NCI-H510A treated with DMSO at 0.1 percent for 48 hours (cell line): ENCODE measurements at regions not wholly inside any gene's neighbourhood (a gene's known extent, or its start where the extent isn't known, plus 50 kb on each side); places are given as distances from the start of the nearest gene placed in this dataset.
"Not testable (repeated sequence)": the region's sequence is repeated elsewhere in the genome, so short reads cannot be mapped to it uniquely, and the experiment has no call there.

Experiments used
- DNase-seq: peaks from one replicate; lab custom pipeline; 2025; lab: John Stamatoyannopoulos, UW

DNA sequence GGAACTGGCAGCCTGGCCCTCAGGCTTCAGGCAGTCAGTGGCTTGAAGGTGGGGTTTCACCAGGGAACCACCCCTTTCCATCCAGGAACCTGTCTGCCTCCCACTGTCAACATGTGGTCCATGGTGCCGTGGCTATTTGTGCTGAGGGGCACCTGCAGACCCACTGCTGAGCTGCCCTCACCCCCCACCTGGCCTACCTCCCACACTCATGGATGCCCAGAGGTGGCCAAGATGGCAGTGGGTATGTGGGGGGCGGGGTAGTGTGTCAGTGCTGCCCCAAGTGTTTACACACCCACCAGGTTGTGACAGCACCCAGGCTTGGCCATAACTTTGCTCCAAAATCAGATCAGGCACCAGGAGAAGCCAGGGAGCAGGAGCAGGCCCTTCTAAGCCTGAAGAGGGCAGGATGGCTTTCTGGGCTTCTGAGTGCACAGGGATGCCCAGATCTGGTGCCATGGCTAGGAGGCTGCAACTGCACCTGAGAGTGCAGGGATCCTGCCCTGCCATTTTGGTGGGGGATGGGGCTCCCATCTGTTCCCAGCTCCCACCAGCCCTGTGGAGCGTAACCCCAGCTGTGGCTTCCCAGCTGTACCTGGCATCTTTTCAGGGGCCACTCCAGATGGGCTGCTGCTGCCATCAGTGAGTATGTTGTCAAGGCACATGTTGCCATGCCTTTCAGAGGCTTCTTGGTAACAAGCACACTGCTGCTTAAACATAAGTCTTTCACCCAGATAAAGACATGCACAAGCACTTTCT, 263.9 kb downstream of the LRIG3 start:
- DNase-seq, result no peak

DNA sequence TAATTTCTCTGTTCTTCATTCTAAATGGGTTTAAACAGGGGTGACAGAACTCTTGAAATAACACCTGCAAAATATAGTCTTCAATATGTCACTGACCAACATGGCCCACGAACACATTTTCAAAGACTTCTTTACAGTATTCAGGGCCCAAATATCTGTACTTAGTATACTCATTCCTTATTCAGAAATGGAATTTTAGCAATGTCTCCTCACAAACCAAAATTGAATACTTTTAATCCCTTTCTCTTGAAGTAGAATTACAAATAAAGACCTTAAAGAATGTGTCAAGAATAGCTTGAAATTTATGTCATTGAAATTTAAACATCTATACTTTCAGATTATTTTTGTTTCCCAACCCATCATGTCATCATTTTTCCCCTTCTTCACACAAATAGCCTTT, 263.1 kb downstream of the LRIG3 start:
- DNase-seq, result no peak

DNA sequence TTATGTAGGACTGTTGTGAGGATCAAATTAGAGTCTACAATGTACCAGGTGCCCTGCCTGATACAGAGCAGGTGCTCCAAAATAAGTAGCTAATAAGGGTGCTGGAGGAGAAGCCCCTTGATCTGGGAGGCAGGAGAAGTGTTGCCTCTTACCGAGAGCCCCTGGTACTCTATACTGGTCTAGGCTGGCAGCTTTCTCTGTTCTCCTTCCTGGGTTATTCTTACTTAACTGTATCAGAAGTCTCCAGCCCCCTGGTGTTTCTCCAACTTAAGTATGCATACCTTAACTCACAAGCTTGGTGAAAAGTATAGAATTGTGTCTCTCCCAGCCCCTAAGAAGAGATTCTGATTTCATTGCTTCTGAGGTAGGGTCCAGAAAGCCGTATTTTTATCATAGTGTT, 254.9 kb downstream of the LRIG3 start:
- no peak for DNase-seq

DNA sequence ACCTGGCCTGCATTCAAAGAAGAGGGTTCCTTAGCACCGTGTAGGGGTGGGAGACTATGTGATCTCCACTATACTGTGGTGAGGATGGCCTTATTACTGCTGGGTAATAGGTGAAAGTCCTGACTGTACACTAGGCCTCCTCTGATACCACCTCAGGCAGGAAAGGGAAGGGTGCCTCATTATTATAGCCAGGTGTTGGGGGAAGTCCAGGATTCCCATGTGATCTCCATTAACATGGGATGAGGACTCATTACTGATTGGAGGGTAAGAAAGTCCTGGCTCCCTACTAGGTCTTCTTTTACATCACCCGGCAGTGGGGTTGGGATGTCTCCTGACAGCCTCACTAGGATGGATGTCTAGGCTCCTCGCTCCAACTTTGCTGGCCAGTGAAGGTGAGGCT, 252.1 kb downstream of the LRIG3 start:
- DNase-seq, result no peak

DNA sequence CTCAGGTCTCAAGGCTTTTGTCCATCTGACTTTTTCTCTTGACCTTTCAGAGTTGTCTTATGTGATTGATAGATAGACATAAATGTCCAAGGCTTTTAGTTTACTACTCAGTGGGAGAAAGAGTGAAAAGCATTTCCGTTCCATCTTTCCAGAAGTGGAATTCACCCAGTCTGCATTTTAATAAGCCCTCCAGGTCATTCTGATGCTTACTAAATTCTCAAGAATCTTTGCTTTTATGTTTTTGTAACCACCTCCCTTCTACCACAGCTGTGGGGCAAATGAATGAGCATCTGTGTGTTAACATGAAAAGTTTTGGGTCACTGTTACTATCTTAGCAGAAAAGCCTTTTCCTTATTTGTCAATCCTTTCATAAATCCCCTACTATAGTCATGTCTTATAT, 251.4 kb downstream of the LRIG3 start:
- no peak for DNase-seq

DNA sequence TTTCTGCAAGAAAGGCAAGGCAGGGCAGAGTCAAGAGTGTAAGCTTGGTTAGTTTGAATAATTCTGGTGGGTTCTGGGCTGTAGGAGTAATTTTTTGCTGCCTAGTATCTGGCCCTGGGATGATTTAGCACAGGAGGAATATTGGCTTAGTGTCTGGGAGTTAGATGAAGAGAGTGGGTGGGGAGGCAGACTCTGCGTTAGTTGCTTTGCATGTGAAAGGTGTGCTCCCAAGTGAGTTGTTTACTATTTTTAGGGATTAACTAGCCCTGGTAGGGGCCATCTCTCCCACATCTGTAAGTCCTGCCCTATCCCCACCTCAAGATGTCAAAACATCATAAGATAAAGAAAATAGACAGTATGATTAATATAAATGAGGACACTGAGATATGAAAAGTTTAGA, 249.7 kb downstream of the LRIG3 start:
- no peak for DNase-seq

DNA sequence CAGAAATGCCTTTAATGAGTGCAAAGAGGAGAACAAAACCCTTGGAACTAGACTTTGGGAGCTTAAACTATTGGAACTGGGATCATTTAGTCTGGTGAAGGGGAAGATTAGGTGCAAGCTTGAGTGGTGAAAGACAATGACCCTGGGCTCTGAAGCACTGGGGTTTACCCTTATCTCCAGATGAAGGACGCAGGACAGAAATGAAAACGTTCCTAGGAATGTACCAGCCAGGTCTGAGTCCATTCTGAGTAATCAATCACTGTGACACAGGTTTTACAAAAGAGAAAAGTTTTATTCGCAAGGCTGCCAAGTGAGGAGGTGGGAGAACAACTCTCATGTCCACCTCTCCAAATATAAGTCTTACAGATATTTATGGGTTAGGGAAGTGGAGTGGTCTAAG, 249.1 kb downstream of the LRIG3 start:
- no peak for DNase-seq

DNA sequence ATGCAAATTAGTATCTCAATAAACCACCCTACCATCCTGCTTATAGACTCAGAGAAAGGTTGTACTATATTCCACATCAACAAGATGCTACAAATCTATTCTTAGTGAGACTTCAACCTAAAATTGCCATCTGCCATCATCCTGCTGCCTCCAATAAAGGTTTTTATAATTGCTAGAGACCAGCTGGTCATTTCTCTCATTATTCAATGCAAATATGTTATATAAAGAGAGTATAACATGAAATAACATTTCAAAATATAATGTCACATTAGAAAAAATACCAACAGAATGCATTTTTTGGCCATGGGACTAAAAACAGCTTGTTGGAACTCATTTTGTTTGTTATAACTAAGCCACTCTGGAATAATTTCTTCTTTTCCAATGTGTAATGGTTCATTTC, 247.3 kb downstream of the LRIG3 start:
- no peak for DNase-seq

DNA sequence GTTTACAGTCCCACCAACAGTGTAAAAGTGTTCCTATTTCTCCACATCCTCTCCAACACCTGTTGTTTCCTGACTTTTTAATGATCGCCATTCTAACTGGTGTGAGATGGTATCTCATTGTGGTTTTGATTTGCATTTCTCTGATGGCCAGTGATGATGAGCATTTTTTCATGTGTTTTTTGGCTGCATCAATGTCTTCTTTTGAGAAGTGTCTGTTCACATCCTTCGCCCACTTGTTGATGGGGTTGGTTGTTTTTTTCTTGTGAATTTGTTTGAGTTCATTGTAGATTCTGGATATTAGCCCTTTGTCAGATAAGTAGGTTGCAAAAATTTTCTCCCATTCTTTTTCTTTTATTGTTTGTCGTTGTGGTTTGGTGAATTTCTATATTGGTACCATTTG, 242.5 kb downstream of the LRIG3 start:
- DNase-seq, result not testable (repeated sequence)

DNA sequence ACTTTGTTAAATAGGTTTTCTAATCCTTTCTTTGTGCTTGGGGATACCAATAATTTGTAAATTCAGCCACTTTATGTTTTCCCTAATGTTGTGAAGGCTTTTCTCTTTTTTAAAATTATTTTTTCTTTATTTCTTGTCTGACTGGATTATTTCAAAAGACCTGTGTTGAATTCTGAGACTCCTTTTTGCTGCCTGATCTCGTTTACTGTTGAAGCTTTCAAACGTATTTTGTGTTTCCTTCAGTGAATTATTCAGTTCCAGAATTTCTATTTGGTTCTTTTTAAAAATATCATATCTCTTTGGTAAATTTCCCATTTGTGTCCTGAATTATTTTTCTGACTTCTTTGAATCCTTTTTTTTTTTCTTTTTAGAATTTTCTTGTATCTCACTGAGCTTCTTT, 241.6 kb downstream of the LRIG3 start:
- no peak for DNase-seq

DNA sequence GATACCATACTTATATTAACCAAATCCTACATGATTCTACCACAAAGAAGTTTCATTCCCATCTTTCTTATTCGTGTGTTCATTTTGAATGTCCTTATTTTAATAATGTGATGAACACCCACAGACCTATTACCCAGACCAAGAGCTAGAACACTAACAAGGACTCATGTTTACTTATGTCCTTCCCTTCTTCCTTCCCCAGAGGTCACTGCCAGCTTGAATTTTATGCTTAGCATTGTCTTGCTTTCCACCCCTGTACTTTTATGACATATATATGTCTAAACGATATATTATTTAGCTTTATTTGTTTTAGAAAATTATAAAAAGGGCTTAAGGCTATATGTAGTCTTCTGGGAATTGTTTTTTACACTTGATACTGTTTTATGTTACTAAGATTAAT, 238.6 kb downstream of the LRIG3 start:
- DNase-seq, result no peak

DNA sequence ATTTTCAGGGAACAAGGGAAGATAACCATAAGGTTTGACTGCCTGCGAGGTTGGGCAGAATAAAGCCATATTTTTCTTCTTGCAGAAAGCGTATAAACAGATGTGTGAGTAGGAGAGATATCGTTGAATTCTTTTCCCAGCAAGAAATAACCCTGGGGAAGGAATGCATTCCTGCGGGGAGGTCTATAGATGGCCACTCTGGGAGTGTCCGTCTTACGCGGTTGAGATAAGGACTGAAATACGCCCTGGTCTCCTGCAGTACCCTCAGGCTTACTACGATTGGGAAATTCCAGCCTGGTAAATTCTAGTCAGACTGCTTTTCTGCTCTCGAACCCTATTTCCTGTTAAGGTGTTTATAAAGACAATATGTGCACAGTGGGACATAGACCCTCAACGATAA, 225.0 kb downstream of the LRIG3 start:
- no peak for DNase-seq

DNA sequence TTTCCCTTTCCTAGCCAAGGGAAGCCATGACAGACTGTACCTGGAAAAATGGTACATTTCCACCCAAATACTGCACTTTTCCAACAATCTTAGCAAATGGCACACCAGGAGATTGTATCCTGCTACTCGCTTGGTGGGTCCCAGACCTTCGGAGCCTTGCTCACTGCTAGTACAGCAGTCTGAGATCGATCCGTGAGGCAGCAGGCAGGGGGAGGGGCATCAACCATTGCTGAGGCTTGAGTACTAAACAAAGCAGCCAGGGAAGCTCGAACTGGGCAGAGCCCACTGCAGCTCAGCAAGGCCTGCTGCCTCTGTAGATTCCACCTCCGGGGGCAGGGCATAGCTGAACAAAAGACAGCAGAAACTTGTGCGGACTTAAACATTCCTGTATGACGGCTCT, 218.8 kb downstream of the LRIG3 start:
- no peak for DNase-seq

DNA sequence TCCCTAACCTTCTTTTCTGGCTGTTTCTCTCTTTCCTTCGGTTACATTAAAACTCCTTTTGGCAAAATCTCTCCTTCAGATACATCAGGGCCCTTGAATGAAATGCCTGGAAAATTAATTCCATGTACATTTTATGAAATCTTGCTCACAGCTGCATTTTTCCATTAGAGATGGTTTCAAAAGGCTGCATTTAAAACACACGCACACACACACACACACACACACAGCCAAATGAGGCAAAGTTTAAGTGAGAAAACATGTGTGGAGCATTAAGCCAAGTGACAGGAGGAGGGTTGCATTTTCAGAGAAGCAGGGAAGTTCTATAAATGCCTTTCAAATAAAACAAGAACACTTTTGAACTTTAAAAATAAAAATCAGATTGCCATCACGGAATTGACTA, 216.4 kb downstream of the LRIG3 start:
- DNase-seq, result no peak

DNA sequence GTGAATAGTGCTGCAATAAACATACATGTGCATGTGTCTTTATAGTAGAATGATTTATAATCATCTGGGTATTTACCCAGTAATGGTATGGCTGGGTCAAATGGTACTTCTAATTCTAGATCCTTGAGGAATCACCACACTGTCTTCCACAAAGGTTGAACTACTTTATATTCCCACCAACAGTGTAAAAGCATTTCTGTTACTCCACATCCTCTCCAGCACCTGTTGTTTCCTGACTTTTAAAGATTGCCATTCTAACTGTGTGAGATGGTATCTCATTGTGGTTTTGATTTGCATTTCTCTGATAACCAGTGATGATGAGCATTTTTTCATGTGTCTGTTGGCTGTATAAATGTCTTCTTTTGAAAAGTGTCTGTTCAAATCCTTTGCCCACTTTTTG, 215.5 kb downstream of the LRIG3 start:
- not testable (repeated sequence) for DNase-seq

DNA sequence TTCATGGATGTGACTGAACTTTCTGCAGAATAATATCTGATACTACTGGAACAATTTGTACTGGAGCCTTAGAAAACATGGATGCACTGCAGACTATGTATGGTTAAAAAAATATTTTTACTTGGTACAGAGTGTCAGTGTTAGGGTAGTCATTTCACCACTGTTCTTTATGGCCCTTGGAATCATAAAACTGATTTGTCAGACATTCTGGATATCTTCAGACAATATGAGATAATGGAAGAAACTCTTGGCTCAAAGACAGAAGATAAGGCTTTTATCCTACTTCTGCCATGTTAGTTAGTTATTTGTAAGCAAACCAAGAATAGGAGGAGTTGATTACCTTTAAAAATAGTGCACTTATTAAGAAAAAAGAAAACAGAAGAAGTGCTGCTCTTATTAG, 209.4 kb downstream of the LRIG3 start:
- no peak for DNase-seq

DNA sequence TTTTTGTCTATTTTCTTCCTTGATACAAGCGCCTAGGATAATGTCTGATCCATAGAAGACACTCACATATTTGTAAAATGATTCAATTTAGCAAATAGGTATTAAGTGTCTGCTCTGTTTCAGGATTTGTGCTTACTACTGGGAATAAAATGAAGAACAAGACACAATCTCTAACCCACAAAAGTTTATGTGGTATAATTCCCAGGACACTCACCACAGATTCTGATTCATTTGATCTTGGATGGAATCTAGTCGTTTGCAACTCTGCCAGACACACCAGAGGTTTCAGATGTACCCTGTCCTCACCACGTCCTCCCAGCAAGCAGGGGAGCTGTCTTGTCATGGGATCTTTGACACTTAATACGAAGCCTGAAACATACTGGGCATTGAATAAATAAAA, 208.3 kb downstream of the LRIG3 start:
- DNase-seq, result no peak

DNA sequence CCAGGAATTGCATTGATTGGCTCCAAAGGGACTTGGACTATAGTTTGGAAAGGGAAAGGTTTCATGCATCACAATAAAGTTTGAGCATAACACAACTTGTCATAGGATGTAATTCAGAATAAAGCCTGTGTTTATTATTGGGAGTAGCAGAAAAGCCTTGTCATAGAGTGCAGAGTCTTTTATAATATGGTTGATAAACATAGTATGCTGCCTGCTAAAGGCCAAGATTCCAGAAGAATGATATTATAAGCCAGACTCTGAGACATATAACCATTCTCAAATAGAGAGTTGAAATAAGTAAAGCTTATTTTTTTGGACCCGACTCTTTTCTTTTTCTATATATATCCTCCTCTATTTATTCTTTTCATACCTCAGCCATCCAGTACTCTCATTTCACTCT, 207.3 kb downstream of the LRIG3 start:
- DNase-seq, result no peak

DNA sequence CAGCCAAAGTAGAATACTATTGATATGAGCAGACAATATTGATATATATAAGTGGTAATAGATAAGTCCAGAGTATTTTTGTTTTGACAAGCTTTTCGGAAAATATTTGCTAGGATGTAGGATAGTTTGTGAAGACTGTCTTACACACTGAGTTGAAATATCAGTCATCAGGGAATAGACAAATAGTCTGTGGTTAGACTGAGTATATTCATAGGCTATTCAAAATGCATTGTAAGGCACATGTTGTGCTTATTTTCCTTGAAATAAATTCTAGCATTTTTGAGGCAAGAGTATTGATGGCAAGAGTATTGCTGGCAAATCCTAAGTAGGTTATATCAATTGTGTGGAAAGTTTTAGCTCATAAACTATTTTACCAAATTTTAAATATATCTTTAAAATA, 201.1 kb downstream of the LRIG3 start:
- no peak for DNase-seq

DNA sequence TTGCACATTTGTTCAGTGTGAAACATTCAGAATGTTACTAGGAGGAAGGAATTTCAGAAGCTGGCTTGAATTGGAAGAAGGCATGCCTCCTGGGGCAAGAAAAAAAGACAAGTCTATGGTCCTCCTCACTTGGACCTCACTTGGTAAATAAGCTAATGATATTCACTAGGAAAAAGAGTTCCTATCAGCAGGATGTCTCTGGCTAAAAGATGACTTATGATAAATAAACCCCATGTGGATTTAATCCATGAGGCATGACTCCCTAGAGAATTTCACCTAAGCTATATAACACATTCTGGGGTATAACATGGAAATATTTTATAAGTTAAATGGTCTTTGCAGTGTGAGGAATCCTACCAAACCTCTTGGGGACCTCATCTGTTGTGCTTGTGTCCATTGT, 199.9 kb downstream of the LRIG3 start:
- no peak for DNase-seq

DNA sequence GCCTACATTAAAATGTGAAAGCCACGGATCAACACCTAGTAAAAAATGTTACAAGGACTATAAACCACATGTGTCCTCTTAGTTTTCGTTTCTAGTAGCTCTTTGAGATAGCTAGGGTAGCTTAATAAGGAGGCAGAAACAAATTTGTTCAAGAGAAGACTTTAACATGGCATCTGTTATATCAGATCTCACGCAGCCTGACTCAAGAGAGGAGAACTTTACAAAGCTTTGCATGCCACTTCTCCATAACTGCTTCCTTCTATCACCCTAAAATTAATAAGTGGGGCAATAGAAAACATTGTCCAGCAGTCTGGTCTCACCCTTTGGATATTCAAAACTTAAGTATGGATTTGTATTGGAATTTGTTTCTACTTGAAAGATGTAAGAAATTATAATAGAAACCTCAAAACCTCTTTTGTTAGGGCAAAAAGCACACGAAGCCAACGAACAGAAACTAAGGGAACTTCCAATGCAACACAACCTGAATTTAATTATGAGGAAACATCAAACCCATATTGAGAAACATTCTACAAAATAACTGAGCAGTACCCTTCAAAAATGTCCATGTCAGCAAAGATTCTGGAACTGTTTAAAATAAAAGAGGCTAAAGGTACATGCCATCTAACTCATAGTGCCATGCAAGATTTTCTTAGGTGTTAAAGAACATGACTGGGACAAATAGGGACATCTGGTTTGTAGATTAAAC, 194.8 kb downstream of the LRIG3 start:
- DNase-seq, result no peak

DNA sequence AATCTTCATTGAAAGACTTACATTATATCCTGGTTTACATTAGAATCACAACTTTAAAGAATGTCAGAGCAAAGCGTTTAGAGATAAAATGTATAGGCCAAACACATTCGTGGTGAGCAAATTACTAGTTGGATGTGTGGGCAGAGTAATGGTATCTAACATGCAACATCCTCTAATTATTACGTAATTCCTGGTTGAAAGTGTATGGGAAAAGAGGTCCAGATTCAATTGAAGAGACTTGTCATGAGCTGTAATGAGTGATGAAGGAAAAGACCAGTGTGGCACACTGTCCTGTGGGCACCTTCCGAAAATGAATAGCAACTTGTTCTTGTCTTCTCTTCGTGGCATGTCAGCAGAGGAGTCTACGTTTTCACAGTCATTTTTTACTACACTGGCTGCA, 192.8 kb downstream of the LRIG3 start:
- DNase-seq, result no peak

DNA sequence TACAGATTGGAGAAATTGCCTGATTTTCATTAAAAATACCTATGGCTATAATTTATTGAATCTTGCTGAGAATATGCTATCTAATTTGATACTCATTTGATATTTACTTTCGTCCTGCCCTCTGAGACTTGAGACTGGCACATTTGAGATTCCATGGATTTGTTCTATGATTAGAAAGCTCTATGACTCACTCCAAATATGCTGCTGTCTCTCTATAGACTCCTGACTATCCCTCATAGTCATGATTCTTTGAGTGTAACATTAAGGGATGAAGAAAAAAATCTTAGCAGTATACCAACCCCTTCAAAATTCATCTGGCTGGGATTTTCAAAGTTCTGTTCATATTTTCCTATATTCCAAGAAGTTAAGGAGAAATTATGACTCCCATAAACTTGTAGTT, 191.9 kb downstream of the LRIG3 start:
- no peak for DNase-seq

DNA sequence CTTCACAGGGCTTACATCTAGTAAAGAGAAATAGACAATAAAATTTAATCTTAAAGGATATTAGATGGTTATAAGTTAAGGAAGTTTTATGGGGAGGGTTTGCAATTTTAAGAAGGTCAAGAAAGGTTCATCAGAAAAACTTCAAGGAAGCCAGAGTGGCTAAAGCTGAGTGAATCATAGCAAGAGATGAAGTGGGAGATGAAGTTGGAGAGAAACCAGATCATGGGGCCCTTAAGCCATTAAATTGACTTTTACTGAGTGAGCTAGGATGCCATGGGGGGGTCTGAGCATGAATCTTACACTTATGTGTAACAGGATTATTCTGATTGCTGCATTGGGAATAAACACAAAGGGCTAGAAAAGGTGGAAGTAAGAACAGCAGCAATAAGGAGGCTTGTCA, 189.2 kb downstream of the LRIG3 start:
- DNase-seq, result no peak
